Glutamatergic neuron (in vitro differentiated cells): ENCODE measurements at regions not wholly inside any gene's neighbourhood (a gene's known extent, or its start where the extent isn't known, plus 50 kb on each side); places are given as distances from the start of the nearest gene placed in this dataset.

ENCODE experiments used
- DNase-seq: peaks from one replicate; pipeline ENCODE4 v3.0.0; 2022
- H3K27ac Mint-ChIP-seq: one replicate; pipeline ENCODE4 v1.8.0; 2020; ENCODE audit warnings: mild to moderate bottlenecking, mixed read lengths, inconsistent platforms; ENCODE audit not compliant: unreplicated experiment
- H3K27me3 Mint-ChIP-seq: one replicate; pipeline ENCODE4 v1.8.0; 2020; ENCODE audit warnings: mild to moderate bottlenecking, moderate library complexity, mixed read lengths, inconsistent platforms; ENCODE audit not compliant: unreplicated experiment
- H3K36me3 Mint-ChIP-seq: one replicate; pipeline ENCODE4 v1.8.0; 2020; ENCODE audit warnings: mild to moderate bottlenecking, mixed read lengths, inconsistent platforms; ENCODE audit not compliant: unreplicated experiment
- H3K4me1 Mint-ChIP-seq: one replicate; pipeline ENCODE4 v1.8.0; 2020; ENCODE audit warnings: mild to moderate bottlenecking, low read depth, mixed read lengths, inconsistent platforms; ENCODE audit not compliant: unreplicated experiment
- H3K4me3 Mint-ChIP-seq: one replicate; pipeline ENCODE4 v1.8.0; 2020; ENCODE audit warnings: mild to moderate bottlenecking, mixed read lengths, inconsistent platforms; ENCODE audit not compliant: unreplicated experiment
- H3K9me3 Mint-ChIP-seq: one replicate; pipeline ENCODE4 v1.8.0; 2020; ENCODE audit warnings: mild to moderate bottlenecking, moderate library complexity, mixed read lengths, inconsistent platforms; ENCODE audit not compliant: unreplicated experiment
- CTCF ChIP-seq: fragments of 200-600 bp; sonication (generic); IDR thresholded peaks from one replicate; pipeline ENCODE4 v1.5.0; 2021; ENCODE audit not compliant: partially characterized antibody, unreplicated experiment

- H3K27me3 Mint-ChIP-seq = peaks cover 3% of the 10 kb centered on the region
- H3K27ac Mint-ChIP-seq = no peak overlapping the region
- H3K4me1 Mint-ChIP-seq = peaks cover 8% of the 10 kb centered on the region
- no peak for DNase-seq
- no peak overlapping the region for H3K4me3 Mint-ChIP-seq
- H3K9me3 Mint-ChIP-seq = no peaks in the 10 kb centered on the region
- no peak for TF ChIP-seq CTCF
- H3K36me3 Mint-ChIP-seq = no peaks in the 10 kb centered on the region
These were observed 104.2 kb upstream of the GADD45A start for GRCh38 chr1:67580691-67581403.

- TF ChIP-seq CTCF = no peak
- Mint-ChIP-seq H3K4me1 (peaks cover 12% of the 10 kb centered on the region), H3K36me3 (no peaks in the 10 kb centered on the region), H3K27ac (no peak overlapping the region), H3K4me3 (no peak overlapping the region), H3K9me3 (no peaks in the 10 kb centered on the region), H3K27me3 (peaks cover 3% of the 10 kb centered on the region)
- no peak for DNase-seq
These were observed 102.2 kb upstream of the GADD45A start for GRCh38 chr1:67582625-67583461.

- H3K36me3 Mint-ChIP-seq = no peaks in the 10 kb centered on the region
- H3K4me3 Mint-ChIP-seq = no peak overlapping the region
- H3K27ac Mint-ChIP-seq = no peak overlapping the region
- H3K4me1 Mint-ChIP-seq = peaks cover 17% of the 10 kb centered on the region
- H3K27me3 Mint-ChIP-seq = peaks cover 2% of the 10 kb centered on the region
- DNase-seq = no peak
- no peaks in the 10 kb centered on the region for H3K9me3 Mint-ChIP-seq
- no peak for TF ChIP-seq CTCF
These were observed 101.5 kb upstream of the GADD45A start for GRCh38 chr1:67583462-67583950.

- TF ChIP-seq CTCF = no peak
- Mint-ChIP-seq H3K9me3 (no peaks in the 10 kb centered on the region), H3K4me3 (no peak overlapping the region), H3K27ac (no peak overlapping the region), H3K36me3 (no peaks in the 10 kb centered on the region), H3K4me1 (peaks cover 22% of the 10 kb centered on the region), H3K27me3 (no peaks in the 10 kb centered on the region)
- DNase-seq = no peak
These were observed 100.1 kb upstream of the GADD45A start for GRCh38 chr1:67584938-67585337.

- no peak overlapping the region for H3K27ac Mint-ChIP-seq
- peaks cover 20% of the 10 kb centered on the region for H3K4me1 Mint-ChIP-seq
- H3K36me3 Mint-ChIP-seq = no peaks in the 10 kb centered on the region
- DNase-seq = no peak
- H3K4me3 Mint-ChIP-seq = no peak overlapping the region
- TF ChIP-seq CTCF = no peak
- H3K27me3 Mint-ChIP-seq = peaks cover 2% of the 10 kb centered on the region
- H3K9me3 Mint-ChIP-seq = no peaks in the 10 kb centered on the region
These were observed 98.4 kb upstream of the GADD45A start for GRCh38 chr1:67586596-67586995.
